DND-41 (cell line): ENCODE measurements at regions not wholly inside any gene's neighbourhood (a gene's known extent, or its start where the extent isn't known, plus 50 kb on each side); places are given as distances from the start of the nearest gene placed in this dataset.

ENCODE experiments used
- CTCF ChIP-seq: IDR thresholded peaks from 2 replicates; pipeline ENCODE4 v1.5.1; 2012; ENCODE audit warnings: borderline replicate concordance, low read length, moderate library complexity, mild to moderate bottlenecking; ENCODE audit not compliant: poor library complexity, severe bottlenecking; ENCODE audit errors: extremely low read depth
- EZH2 ChIP-seq: IDR thresholded peaks from 3 replicates; pipeline ENCODE4 v1.6.1; 2012; ENCODE audit warnings: borderline replicate concordance, low read depth, mild to moderate bottlenecking, moderate library complexity, low read length, inconsistent platforms; ENCODE audit not compliant: severe bottlenecking

- TF ChIP-seq CTCF (no peak), EZH2 (no peak)
Observed at GRCh38 chr11:134992981-134993380, 580.9 kb upstream of the B3GAT1 start.
